AG20443 (cell line): ENCODE measurements at regions not wholly inside any gene's neighbourhood (a gene's known extent, or its start where the extent isn't known, plus 50 kb on each side); places are given as distances from the start of the nearest gene placed in this dataset.
A peak's percentile ranks its signal among the peaks of the same experiment; 100 is the strongest.
"Not testable (repeated sequence)": the region's sequence is repeated elsewhere in the genome, so short reads cannot be mapped to it uniquely, and the experiment has no call there.

Experiments
- DNase-seq: peaks from one replicate; pipeline ENCODE4 v3.0.0; 2012; ENCODE audit warnings: low spot score, mixed read lengths

DNA sequence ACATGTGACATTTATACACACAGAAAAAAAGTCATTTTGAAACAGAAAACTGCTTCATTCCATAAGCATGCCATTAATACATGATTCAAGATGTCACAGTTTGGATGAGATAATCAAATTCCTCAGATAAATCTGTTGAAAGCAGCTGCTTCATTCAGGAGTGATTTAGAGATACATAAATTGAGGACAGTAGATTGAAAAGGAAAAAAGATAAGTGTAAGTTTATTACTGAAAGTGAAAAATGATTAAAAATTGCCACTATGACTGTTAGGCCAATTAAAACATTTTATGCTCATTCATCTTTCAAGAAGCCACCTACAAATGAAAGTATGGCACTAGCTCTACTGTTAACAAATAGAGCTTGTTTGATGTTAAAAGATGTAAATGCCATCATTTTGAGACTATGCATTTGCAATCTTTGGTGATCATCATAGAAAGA, 136.9 kb upstream of the CDK6 start:
- no peak for DNase-seq

DNA sequence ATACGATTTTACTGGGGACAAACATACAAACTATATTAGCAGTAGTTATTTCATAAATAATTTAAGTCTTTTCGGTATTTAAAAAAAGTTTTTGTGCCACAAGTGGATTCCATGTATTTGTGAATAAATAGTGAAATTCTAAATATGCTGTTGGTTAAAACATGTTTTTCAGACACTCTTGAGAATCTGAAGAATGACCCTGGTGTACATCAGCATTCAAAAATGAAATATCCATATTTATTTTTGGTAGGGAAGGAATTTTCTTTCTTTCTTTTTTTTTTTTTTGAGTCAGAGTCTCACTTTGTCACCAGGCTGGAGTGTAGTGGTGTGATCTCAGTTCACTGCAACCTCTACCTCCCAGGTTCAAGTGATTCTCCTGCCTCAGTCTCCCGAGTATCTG, 136.1 kb upstream of the CDK6 start:
- no peak for DNase-seq

DNA sequence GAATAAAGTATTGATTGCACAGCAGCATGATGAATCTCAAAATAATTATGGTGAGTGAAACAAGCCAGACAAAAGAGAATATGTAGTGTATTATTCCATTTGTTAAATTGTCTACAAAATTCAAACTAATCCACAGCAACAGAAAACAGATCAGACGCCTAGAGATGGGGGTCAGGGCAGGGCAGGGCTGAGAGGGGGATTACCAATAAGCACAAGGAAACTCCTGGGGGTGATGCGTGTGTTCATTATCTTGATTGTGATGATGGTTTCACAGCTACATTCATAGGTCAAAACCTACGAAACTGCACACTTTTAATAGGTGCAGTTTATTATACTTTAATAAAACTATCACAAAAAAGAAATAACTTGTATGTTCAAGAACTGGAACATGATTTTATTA, 132.7 kb upstream of the CDK6 start:
- no peak for DNase-seq

DNA sequence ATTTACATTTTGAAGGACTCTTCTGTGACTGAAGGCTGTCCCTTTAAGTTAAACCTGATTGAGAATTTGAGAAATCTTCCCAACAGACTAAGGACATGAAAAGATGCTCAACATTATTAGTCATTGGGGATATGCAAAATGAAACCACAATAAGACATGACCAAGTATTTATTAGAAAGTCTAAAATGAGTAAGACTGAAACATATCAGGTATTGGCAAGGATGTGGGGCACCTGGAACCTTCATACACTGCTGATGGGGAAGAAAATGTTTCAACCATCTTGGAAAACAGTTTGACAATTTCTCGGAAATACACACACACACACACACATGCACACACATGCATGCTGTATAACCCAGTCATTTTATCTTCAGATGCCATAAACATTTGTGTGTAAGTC, 132.1 kb upstream of the CDK6 start:
- DNase-seq: no peak

DNA sequence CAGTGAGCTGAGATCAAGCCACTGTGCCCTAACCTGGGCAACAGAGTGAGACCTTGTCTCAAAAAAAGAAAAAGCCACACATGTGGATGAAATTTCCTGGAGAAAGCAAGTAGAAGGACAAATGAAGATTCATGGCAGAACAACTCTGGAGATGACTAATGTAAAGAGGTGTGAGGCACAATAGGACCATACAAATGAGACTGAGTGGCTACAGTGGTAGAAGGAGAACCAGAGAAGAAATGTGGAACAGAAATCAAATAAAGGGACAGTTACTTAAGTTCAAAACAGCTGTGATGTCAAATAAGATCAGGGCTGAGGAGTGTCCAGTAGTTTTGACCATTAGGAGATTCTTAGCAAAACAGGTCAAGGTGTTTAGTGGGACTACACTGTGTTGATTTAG, 130.9 kb upstream of the CDK6 start:
- DNase-seq: no peak

DNA sequence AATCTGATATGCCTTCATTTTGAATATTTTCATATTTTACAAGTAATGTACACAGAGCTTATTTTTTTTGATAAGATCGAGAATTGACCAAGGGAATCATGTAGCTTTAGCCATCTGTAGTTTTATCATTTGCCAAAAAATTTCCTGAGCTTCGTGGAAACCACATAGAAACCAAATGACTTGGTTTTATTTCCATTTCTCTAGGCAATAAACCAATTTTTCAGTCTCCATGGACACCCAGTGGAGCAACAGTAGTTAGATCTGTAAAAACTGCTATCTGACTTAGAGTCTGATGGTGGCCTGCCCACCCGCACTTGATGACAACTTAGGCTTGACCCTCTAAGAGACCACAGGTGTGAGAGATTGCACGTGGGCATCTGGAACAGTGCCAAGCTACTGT, 127.8 kb upstream of the CDK6 start:
- DNase-seq: no peak

DNA sequence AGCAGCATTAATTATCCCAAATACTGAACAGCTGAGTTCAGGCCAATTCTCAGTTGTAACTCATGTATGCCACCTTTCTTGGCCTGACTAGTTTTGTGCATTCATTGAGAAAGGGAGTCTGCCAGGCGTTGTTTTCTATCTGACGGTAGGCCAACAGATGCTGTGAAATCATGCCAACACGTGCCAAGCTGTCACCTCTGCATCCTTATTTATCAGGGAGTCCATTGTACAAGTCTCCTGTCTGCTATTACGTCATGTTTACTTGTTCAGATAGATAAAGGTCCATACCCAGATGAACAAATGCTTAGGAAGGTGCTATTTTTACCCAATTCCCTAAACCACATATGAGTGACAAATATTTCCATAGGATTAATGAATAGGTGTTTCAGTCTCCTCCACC, 127.2 kb upstream of the CDK6 start:
- no peak for DNase-seq

DNA sequence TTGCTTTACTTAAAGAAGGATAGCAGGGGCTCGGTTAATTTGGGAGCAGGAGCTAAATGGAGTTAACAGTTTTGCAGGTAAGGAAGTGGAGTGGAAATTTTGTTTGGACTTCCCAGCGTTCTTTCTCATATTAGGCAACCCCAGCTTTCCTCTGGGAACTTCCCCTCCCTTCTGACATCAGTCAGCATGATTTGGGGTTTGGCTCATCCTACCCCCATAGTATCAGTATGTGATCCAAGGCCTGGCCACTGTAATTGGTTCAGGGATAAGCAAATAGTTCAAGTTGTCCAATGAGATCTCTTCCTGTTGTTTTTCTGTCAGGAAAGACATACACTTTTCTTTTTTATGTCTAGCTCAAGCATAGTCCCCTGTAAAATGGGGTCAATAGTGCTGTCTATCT, 125.6 kb upstream of the CDK6 start:
- no peak for DNase-seq

DNA sequence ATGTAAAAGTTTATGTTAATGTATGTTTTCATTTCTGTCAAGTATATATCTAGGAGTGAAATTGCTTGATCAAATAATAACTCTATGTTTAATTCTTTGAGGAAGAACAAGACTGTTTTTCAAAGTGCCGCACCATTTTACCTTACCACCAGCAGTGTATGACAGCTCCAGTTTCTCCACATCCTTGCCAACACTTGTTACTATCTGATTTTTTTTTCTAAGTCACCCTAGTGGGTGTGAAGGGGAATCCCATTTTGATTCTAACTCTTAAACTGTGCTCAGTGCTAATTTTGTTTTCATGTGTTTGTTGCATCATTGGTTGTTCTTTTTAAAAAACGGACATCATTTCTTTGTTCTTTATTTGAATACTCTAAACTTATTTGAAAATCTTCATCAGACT, 120.2 kb upstream of the CDK6 start:
- DNase-seq: no peak

DNA sequence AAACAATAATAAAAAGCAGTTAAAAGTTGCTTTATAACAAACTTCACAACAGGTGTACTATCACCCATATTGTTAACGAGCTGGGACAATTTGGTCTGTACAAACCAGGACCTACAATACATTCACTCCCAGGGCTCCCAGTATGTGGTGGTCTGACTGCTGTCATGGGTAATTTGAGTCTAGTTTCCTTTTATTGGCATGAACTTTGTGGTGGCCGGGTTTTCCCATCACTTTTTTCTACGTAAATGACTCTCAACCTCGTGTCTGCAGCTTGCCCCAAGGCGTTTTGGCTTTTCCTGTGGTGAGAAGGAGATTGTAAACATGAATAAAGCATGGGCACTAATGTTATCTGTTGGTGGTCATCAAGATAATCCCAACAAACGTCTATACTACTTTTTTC, 118.7 kb upstream of the CDK6 start:
- DNase-seq: no peak

DNA sequence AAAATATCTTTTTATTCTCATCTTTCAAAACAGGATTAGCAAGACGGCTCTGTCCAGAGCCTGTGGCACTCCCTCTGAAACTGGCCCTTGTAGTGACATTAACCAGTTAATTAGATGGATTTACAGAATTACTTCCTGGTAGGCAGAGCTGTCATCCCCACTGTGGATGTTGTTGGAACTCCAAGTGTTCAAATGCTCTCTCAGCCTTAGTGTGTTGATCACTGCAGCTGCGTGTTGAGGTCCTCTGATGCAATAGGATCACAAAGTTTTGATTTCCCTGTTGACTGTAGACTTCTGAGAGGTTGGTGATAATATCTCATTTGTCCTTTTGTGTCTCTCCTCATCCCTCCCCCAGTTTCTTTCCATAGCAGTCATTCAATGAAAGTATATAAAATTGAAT, 117.3 kb upstream of the CDK6 start:
- DNase-seq: no peak

DNA sequence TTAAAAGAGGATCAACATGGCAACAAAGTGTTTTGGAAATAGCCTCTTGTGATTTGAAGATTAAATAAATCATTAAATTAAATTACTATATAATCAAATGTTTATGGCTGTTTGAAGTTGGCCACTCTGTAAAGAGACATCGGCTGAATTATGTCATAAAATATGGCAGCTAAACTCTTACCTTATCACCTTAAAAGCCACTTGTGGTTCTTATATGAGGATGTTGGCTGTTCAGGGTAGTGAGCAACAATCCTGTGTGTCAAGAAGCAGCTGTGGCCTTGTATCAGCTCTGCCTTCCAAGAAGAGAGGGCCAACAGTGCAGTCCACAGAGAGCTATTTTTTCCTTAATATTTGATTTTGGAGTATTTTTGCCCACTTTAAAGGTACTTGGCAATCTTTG, 113.4 kb upstream of the CDK6 start:
- no peak for DNase-seq

DNA sequence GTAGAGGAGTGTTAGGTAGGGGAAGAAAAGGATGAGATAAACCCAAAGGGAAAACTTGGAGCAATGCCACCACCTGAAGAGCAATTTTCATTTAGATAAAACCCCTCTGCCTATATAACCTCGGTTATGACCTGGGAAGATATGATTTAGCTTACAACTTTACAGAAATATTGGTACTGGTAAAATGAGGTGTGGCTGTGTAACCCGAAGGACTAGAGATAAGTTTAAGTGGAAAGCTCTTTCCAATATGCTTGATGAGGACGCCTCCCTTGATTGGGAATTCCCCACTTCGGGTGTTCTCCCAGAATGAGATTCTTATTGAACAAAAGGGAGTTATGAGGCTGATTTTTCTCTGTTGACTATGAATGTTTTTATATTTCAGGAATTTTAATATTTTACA, 109.5 kb upstream of the CDK6 start:
- DNase-seq: no peak

DNA sequence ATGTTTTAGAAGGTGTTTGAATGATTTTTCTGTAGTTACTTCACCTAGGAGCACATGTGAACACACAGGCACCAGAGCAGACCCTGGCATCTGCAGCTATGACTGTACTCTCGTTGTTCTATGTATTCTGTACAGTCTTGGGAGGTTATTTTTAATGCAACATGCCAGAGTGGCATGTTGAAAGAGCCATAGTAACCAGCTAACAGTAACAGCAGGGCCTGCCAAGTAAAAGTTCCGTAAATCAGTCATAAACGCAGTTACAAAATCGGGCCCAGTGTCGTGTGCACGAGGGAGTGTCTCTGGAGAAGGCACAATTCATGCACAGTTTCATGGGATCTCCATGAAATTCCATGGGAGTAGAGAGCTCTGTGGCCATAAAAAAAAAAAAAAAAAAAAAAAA, 108.3 kb upstream of the CDK6 start:
- peak; percentile 48 for DNase-seq

DNA sequence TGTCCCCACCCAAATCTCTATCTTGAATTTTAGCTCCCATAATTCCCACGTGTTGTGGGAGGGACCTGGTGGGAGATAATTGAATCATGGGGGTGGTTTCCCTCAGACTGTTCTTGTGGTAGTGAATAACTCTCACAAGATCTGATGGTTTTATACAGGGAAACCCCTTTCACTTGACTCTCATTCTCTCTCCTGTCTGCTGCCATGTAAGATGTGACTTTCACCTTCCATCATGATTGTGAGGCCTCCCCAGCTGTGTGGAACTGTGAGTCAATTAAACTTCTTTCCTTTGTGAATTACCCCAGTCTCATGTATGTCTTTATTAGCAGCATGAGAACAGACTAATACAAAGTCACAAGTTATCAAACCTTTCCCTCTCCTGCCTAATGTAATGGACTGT, 106.3 kb upstream of the CDK6 start:
- not testable (repeated sequence) for DNase-seq

DNA sequence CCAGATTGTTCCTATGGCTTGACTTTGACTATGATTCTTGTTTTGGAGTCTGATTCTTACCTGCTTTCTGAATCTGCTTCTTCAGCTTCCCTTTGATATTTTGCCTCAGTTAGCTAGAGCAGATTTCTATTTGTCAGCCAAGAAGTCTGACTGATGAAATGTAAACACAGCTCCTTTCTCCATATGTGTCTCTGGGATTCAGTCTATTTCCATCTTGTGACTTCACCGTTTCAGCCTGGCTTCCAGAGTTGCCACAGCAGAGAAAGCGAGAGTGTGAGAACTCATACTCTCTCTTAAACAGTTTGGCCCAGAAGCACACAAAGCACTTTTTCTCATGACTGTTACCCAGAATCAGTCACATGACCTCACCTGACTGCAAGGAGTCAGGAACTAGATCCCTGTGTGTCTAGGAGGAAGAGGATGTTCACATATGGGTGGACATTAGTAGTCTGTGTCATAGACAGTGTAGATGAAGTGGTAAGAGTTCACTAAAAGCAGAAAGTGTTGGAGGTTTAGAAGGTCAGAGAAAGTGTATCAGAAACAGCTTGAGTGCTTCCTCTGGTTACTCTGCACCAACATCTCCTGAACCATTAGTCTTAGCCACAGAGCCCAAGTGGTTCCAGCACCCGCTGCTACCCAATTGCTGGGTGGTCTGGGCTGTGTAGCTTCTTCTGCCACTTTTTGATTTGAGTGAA, 103.4 kb upstream of the CDK6 start:
- DNase-seq: no peak

DNA sequence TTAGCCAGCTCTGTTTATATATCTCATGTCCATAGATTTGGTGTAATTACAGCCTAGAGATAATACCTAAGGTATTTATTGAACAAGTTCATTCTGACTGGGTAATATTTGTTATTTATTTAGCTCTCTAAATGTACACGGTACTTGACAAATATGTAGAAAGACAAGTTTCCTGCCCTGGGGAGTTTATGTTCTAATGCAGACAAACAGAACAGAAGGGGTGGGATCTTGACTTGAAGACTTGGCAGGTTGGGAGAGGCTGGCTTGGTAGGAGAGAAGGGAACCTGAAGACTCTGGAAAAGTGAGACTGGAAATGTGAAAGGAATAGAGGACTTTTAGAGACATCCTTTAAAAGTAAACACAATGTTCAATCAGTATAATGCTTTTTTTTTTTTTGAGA, 97.7 kb upstream of the CDK6 start:
- no peak for DNase-seq

DNA sequence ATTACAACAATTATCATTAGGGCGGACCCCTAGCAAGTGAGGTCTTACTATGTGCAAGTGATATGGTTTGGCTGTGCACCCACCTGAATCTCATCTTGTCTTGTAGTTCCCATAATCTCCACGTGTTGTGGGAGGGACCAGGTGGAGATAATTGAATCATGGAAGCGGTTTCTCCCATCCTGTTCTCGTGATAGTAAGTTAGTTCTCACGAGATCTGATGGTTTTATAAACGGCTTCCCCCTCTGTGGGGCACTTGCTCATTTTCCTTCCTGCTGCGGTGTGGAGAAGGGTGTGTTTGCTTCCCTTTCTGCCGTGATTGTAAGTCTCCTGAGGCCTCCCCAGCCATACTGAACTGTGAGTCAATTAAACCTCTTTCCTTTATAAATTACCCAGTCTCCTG, 96.1 kb upstream of the CDK6 start:
- no peak for DNase-seq

DNA sequence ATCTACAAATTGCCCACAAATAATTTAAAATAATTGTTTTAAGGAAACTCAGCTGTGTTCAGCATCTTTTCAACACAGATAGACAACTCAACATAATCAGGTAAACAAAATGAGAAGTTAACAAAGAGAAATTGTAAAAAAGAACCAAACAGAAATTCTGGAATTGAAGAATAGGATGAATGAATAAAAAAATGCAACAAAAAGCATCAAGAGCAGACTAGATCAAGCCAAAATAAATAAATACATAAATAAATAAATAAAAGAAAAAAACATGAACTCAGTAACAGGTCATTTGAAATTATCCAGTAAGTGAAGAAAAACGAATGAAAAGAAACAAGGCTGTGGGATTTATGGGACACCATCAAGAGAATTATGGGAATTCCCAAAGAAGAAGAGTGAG, 94.0 kb upstream of the CDK6 start:
- DNase-seq: no peak

DNA sequence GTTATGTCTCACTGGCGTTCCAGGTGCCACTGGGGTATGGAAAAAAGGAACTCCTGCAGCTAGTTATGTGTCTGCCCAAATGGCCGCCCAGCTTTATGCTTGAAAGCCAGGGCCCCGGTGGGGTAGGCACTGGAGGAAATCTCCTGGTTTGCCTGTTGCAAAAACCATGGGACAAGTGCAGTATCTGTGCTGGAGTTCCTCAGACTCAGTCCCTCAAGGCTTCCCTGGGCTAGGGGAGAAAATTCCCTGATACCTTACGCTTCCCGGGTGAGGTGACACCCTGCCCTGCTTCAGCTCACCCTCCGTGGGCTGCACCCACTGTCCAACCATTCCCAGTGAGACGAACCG, 90.3 kb upstream of the CDK6 start:
- DNase-seq: no peak

DNA sequence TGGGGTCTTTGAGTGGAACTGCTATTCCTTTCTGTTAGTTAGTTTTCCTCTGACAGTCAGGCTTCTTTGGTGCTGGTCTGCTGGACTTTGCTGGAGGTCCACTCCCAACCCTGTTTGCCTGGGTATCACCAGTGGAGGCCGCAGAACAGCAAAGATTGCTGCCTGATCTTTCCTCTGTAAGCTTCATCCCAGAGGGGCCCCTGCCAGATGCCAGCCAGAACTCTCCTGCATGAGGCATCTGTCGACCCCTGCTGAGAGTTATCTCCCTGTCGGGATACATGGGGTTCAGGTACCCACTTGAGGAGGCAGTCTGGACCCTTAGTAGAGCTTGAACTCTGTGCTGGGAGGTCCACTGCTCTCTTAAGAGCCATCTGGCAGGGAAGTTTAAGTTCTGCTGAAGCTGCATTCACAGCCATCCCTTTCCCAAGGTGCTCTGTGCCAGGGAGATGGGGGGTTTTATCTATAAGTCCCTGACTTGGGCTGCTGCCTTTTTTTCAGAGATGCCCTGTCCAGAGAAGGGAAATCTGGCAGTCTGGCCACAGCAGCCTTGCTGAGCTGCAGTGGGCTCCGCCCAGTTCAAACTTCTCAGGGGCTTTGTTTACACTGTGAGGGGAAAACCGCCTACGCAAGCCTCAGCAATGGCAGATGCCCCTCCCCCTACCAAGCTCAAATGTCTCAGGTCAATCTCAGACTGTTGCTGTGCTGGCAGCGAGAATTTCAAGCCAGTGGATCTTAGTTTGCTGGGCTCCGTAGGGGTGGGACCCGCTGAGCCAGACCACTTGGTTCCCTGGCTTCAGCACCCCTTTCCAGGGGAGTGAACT, 89.7 kb upstream of the CDK6 start:
- DNase-seq: no peak

DNA sequence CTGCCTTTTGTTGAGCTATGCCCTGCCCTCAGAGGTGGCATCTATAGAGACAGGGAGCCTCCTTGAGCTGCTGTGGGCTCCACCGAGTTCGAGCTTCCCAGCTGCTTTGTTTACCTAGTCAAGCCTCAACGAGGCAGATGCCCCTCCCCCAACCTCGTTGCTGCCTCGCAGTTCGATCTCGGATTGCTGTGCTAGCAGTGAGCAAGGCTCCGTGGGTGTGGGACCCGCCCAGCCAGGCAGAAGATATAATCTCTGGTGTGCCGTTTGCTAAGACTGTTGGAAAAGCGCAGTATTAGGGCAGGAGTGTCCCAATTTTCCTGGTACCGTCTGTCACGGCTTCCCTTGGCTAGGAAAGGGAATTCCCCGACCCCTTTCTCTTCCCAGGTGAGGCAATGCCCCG, 88.4 kb upstream of the CDK6 start:
- DNase-seq: no peak

DNA sequence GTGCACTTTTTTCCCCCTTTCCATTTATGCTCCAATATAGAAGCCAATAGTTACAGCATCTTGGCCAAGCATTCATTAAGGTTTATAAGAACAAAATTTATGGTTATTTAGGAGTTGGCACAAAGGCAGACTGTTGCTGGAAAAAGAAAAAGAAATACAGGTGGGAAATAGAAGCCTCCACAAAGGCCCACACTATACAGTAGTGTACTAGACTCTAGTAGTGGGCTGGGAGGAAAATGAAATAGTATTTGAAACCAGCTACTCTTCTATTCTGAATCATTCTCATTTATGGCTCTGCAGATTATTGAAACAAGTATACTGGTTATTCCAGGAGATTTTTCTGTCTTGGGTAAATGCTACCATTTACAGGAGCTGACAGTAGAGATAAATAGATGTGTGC, 80.9 kb upstream of the CDK6 start:
- no peak for DNase-seq

DNA sequence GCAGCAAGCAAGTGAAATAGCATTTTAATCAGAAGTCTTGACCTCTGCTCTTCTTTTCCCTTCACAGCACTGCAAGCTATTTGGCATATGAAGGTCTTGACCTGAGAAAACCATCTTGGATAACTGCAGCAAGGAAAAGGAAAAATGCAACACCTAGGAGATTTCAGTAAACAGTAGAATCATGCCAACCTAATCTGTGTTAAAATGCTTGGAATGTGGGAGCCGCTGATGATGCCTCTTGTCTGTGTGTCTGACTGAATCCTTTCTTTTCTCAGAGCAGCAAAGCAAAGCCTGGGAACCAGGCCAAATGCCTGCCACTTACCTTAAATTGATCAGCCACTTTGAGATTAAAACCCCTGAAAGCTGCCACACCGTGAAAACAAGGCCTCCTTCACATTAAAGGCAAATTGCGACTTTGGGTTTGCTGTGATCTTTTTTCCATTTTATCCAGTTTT, 80.4 kb upstream of the CDK6 start:
- DNase-seq: peak; percentile 58
